NCI-H2196 (cell line): ENCODE measurements at regions not wholly inside any gene's neighbourhood (a gene's known extent, or its start where the extent isn't known, plus 50 kb on each side); places are given as distances from the start of the nearest gene placed in this dataset.

Source experiments
- DNase-seq: peaks from one replicate; lab custom pipeline; 2025; ENCODE audit not compliant: unreplicated experiment; lab: John Stamatoyannopoulos, UW

GRCh38 chr22:47600791-47601625 lies 838.6 kb downstream of the TBC1D22A start:
- no peak for DNase-seq

DNA sequence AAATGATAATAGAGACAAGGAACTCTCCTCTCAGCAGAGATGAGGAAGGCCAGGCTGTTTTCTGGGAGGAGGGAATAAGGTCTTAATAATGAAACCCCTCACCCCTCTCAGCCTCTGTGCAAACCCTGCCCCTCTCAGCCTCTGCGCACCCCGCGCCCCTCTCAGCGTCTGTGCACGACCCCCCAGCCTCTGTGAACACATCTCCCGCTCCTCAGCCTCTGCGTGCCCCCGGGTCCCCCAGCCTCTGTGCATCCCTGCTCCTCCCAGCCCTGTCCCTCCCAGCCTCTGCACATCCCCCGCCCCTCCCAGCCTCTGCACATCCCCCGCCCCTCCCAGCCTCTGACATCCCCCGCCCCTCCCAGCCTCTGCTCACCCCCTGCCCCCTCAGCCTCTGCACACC lies 837.8 kb downstream of the TBC1D22A start:
- no peak for DNase-seq

- no peak for DNase-seq
Observed at GRCh38 chr22:47599753-47600152, 837.3 kb downstream of the TBC1D22A start.

DNA sequence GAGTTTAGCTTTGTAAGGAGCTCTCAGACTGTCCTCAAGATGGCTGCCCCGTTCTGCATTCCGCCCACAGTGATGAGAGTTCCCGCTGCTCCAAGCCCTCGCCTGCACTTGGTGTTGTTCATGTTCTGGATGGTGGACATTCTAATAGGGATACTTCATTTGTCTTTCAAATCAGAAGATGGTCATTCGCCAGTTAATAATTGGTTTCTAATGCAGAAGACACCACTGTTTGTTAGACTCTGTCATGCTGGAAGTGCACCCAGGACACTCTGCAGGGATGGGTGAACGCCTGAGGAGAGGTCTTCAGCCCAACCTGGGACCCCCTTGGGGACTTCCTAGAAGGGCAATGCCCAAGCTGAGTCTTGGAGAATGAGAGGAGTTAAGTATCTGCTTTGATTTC lies 836.4 kb downstream of the TBC1D22A start:
- no peak for DNase-seq

- no peak for DNase-seq
Observed at GRCh38 chr22:47597041-47597440, 834.6 kb downstream of the TBC1D22A start.

DNA sequence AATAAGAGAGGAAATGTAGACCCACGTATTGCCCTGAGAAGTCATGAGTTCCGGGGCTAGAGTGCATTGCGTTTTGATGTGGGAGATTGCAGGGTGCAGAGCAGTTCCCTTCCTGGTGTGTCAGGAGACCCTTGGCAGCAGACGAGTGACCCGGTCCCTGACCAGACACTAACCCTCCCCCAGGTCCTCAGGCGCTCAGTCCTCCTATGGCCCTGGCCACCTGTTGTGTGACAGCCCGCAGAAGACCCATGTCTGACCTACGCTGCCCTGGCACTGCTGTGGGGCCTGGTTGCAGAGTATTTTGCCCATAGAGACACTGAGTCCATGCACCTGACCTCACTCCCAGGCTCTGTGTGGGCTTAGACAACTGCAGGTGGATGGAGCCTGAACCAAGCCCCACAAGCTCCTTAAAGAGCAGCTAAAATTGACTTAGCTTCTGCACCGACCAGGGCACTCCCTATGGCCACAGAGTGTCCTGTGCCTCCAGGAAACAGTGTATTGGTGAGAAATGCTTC lies 833.8 kb downstream of the TBC1D22A start:
- no peak for DNase-seq

DNA sequence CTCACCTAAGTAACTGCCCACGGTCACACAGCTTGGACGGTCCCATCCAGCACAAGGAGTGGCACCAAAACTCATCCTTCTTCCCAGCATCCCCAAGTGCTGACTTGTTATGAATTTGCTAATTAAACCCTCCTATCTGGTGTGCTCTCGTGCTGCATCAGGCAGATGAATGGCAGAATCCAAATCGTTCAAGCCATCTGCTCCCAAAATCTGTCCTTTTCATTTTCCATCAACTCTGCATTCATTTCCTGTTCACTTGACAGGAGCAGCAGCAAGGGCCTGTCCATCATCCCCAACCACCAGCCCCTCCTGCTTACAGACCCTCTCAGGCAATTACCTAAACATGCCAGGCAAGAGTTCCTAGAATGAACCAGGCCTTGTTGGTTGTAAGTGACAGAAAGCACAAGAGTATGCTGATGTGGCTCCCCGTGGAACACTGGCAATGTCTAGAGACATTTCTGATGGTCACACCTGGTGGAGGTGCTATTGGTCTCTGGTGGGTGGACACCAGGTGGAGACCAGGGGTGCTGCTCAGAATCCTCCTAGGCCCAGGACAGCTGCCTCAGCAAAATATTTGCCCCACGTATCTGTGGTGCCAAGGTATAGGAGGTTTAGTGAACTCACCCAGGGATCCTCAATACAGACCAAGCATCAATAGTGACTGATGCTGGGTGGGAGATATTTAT lies 832.5 kb downstream of the TBC1D22A start:
- DNase-seq: no peak

GRCh38 chr22:47593911-47594311 lies 831.5 kb downstream of the TBC1D22A start:
- DNase-seq: no peak

GRCh38 chr22:47593291-47593690 lies 830.8 kb downstream of the TBC1D22A start:
- DNase-seq: no peak

GRCh38 chr22:47592791-47593190 lies 830.3 kb downstream of the TBC1D22A start:
- DNase-seq: no peak

DNA sequence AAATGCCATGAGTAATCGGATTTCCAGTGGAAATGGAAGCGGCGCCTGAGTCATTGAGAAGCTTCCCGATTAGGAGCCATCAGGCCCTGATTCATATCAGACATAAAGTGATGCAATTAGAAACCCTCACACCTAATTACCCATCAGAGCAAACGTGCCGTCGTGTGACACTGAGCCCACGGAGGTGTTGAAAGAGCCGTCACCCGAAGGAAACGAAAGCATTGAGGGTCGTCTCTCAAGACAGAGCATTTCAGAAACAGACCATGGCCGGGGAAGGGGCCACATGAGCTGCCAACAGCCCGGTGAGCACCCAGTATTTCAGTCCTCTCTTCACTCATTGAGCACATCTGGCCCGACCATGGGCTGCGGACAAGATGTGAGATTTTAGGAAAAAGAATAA lies 829.3 kb downstream of the TBC1D22A start:
- no peak for DNase-seq

- no peak for DNase-seq
Observed at GRCh38 chr22:47591016-47591415, 828.6 kb downstream of the TBC1D22A start.

DNA sequence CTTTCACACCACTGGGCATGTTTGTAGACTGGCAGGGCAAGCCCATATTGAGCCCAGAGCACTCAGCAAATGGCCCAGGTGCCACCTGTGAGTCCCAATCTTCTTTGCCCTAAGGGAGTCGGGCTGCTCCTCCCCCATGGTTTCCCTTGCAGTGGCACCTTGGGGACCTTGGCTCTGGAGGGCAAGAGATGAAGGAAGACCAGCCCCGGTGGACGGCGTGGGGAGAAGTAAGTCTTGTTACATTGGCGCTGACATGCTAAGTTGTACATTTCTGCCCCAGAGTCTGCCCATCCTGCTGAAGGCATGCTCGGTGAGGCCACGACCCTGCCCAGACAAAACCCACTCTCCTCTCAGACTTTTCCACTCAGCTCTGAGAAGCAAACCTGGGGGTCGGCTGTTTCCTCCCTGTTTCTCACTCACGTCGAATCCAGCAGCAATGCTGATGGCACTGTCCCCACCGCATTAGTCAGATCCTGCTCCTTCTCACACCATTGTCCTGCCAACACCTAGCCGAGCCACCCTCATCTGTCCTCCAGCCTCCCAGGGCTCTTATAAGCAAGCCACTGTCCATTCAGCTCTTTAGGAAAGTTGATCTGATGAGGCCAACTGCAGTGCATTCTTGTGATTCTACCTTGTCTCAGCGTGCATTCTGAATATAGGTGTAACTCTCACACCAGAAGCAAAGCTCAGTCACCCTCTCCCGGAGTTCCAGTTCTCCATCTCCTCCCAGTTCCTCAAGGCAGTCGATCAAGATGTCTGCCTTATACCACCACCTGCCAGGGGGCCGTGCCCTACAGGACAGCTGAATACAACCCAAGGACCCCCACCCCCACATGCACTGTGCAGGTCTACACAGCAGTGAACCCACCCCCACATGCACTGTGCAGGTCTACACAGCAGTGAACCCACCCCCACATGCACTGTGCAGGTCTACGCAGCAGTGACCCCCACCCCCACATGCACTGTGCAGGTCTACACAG lies 827.1 kb downstream of the TBC1D22A start:
- DNase-seq: no peak

DNA sequence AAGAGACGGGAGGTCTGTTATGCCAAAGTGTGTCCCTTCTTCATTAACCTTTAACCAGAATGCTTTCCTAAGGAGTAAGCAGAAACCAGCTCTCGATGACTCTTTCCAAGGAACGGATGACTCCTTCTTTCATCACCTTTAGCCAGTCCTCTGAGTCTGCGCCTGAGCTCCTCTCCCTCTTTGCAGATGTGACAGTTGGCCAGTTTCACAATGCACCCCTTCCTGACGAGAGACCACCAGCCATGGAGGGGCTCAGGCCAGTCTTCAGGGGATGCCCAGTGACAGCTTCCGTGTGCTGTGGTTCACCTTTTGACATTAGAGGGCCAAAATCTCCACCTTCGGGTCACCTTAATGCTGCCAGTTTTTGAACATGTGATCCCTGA lies 826.1 kb downstream of the TBC1D22A start:
- no peak for DNase-seq

DNA sequence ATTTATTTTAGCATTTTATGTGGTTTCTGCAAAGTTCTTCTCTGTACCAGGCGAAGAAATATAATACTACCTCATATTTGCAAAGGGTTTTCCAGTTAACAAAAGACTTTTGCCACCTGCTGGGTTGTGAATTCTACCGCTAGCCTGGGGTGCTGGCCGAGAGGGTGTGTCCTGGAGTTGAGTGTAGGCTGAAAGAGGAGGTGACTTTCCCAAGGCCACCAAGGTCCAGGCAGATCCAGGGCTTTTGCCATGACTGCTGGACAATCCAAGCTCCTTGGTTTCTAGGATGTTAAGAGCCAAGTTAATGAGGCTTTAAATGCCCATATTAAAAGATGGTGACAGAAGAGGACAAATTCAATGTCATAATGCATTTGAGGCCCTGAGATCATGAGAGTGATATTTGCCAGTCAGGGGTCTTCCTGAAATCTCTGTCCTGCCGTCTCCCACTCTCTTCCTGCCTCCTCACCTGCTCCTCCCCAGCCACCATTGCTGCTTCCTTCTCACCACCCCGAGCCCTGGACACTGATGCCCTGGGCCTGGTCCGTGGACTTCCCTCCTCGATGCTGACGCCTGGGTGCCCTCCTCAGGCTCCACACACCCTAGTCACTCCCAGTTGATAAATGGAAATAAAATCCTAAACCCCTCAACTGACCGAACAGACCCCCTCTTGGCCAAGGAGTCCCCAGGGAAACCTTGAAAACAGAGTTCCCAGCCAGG lies 825.6 kb downstream of the TBC1D22A start:
- no peak for DNase-seq

GRCh38 chr22:47587361-47587760 lies 824.9 kb downstream of the TBC1D22A start:
- no peak for DNase-seq

GRCh38 chr22:47586946-47587345 lies 824.5 kb downstream of the TBC1D22A start:
- no peak for DNase-seq

- DNase-seq: no peak
Observed at GRCh38 chr22:47586038-47586437, 823.6 kb downstream of the TBC1D22A start.

- no peak for DNase-seq
Observed at GRCh38 chr22:47583959-47584562, 821.6 kb downstream of the TBC1D22A start.

GRCh38 chr22:47582067-47582466 lies 819.6 kb downstream of the TBC1D22A start:
- DNase-seq: no peak
